Duodenal mucosa (tissue), 2 donors: ENCODE measurements at regions not wholly inside any gene's neighbourhood (a gene's known extent, or its start where the extent isn't known, plus 50 kb on each side); places are given as distances from the start of the nearest gene placed in this dataset.

Experiments
- H3K27ac ChIP-seq: one replicate; pipeline ENCODE4 v1.7.0; 2013; ENCODE audit warnings: low read depth, low read length
- H3K27me3 ChIP-seq, 2 donors: one replicate each; pipeline ENCODE4 v1.7.0; 2013; ENCODE audit warnings: low read length in 2 of 2, control low read depth in 1 of 2; ENCODE audit not compliant: insufficient read depth in 2 of 2, control insufficient read depth in 1 of 2
- H3K36me3 ChIP-seq, 2 donors: one replicate each; pipeline ENCODE4 v1.7.0; 2013; ENCODE audit warnings: low read length in 2 of 2, control low read depth in 1 of 2; ENCODE audit not compliant: insufficient read depth in 2 of 2, control insufficient read depth in 1 of 2
- H3K4me1 ChIP-seq, 2 donors: one replicate each; pipeline ENCODE4 v1.7.0; 2013; ENCODE audit warnings: low read length in 2 of 2, control low read depth in 1 of 2; ENCODE audit not compliant: insufficient read depth in 2 of 2, control insufficient read depth in 1 of 2
- H3K4me3 ChIP-seq, 2 donors: one replicate each; pipeline ENCODE4 v1.7.0; 2013; ENCODE audit warnings: low read length in 2 of 2, low read depth in 1 of 2
- H3K9ac ChIP-seq, 2 donors: one replicate each; pipeline ENCODE4 v1.7.0; 2013; ENCODE audit warnings: low read length in 2 of 2, low read depth in 1 of 2
- H3K9me3 ChIP-seq, 2 donors: one replicate each; pipeline ENCODE4 v1.7.0; 2013; ENCODE audit warnings: low read length in 2 of 2, control low read depth in 1 of 2; ENCODE audit not compliant: control insufficient read depth in 1 of 2

- H3K4me1 ChIP-seq: peaks cover 0 to 3% of the 10 kb centered on the region in 2 donors
- H3K9me3 ChIP-seq: no peaks in the 10 kb centered on the region
- H3K36me3 ChIP-seq: no peaks in the 10 kb centered on the region
- H3K27me3 ChIP-seq: peaks cover 0 to 4% of the 10 kb centered on the region in 2 donors
- no peak overlapping the region for H3K27ac ChIP-seq
- no peak overlapping the region for H3K4me3 ChIP-seq
- no peak overlapping the region for H3K9ac ChIP-seq
These were observed 229.7 kb upstream of the SPRED2 start for GRCh38 chr2:65661980-65662653.

- Histone ChIP-seq H3K27ac (no peak overlapping the region), H3K4me3 (no peak overlapping the region), H3K9me3 (no peaks in the 10 kb centered on the region), H3K36me3 (no peaks in the 10 kb centered on the region), H3K4me1 (peaks cover 0 to 3% of the 10 kb centered on the region in 2 donors), H3K9ac (no peak overlapping the region), H3K27me3 (peaks cover 0 to 4% of the 10 kb centered on the region in 2 donors)
These were observed 227.9 kb upstream of the SPRED2 start for GRCh38 chr2:65660340-65660739.

DNA sequence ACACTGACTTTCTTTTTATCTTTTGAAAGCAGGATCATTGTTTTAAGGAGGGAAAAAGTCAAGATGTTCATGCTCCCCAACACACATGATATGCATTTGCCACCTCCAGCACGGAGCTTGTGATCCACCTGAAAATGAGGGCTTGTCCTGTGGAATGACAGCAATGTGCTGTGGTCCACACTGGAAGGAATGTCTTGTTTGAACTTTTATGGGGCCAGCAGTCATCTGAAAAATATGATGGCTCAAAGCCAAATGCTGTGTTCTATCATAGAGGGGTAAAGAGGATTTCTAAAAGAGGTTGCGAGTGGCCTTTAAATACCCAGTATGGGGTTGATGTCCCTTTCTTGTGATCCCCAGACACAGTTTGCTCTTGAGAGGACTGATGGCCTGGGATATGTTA is 226.5 kb upstream of the SPRED2 start:
- Histone ChIP-seq H3K36me3 (no peaks in the 10 kb centered on the region), H3K9me3 (no peaks in the 10 kb centered on the region), H3K27me3 (peaks cover 0 to 4% of the 10 kb centered on the region in 2 donors), H3K4me1 (peaks cover 0 to 3% of the 10 kb centered on the region in 2 donors), H3K27ac (no peak overlapping the region), H3K4me3 (no peak overlapping the region), H3K9ac (no peak overlapping the region)

DNA sequence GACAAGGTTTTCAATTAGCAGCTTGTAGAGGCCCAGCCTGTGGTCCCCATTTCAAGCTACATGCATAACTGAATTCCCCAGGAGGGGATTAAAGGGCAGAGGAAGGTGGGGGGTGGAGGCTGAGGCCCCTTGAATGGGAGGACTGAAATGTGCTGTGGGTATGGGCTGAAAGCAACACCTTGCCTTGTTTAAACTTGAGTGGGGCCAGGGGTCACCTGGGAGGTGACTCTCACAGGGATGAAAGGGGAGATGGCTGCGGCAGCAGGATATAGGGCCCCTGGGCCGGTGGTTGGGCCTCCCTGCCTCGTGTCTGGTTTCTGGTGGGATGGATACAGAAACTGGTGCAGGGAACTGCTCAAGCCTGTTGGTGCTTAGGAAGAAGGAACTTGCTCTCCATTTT is 225.9 kb upstream of the SPRED2 start:
- H3K27me3 ChIP-seq: peaks cover 0 to 4% of the 10 kb centered on the region in 2 donors
- H3K27ac ChIP-seq: no peak overlapping the region
- no peak overlapping the region for H3K9ac ChIP-seq
- peaks cover 0 to 3% of the 10 kb centered on the region in 2 donors for H3K4me1 ChIP-seq
- H3K9me3 ChIP-seq: no peaks in the 10 kb centered on the region
- H3K36me3 ChIP-seq: no peaks in the 10 kb centered on the region
- H3K4me3 ChIP-seq: no peak overlapping the region

- H3K27ac ChIP-seq: no peak overlapping the region
- no peaks in the 10 kb centered on the region for H3K9me3 ChIP-seq
- no peaks in the 10 kb centered on the region for H3K36me3 ChIP-seq
- no peak overlapping the region for H3K4me3 ChIP-seq
- H3K4me1 ChIP-seq: no peaks in the 10 kb centered on the region
- H3K9ac ChIP-seq: no peak overlapping the region
- H3K27me3 ChIP-seq: peaks cover 0 to 4% of the 10 kb centered on the region in 2 donors
These were observed 223.8 kb upstream of the SPRED2 start for GRCh38 chr2:65656160-65656718.

DNA sequence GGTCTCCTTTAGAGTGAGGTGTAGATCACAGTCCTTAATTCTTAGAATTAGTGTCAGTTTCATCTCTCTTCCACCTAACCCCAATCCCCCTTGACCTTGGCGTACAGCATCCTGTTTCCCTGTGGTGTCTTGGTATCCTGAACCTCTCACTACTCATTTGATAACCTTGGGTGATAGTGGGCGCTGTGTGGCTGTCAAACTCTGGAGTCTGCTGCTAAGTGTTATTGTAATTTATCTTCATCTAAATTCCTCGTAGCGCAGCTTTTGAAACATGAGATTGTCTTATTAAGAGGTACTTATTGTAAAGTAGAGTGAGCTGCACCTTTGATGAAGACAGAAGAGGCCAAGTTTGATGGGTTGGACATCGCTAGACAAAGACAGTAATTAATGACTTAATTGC is 222.6 kb upstream of the SPRED2 start:
- Histone ChIP-seq H3K36me3 (no peaks in the 10 kb centered on the region), H3K27me3 (no peaks in the 10 kb centered on the region), H3K9me3 (no peaks in the 10 kb centered on the region), H3K27ac (no peak overlapping the region), H3K4me3 (no peak overlapping the region), H3K4me1 (no peaks in the 10 kb centered on the region), H3K9ac (no peak overlapping the region)

DNA sequence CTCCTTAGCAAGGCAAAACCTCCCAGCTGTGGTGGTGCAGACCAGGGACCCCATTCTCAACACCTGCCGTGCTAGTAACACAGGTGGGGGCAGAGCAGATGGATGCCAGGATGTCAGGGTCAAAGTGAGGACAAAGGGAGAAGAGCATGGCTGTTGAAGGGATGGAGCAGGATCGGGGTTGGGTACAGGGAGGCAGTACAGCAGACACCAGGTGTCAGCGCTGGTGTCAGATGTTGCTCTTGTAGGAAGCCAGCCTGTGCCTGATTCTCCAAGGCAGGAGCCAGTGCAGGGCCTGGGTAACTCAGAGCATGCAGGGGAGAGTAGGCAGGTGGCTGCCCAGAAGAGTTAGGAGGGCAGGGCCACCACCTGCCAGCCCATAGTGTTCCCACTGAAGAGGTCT is 222.1 kb upstream of the SPRED2 start:
- Histone ChIP-seq H3K9ac (no peak overlapping the region), H3K9me3 (no peaks in the 10 kb centered on the region), H3K27me3 (peaks cover 0 to under 1% of the 10 kb centered on the region in 2 donors), H3K4me1 (no peaks in the 10 kb centered on the region), H3K36me3 (no peaks in the 10 kb centered on the region), H3K27ac (no peak overlapping the region), H3K4me3 (no peak overlapping the region)

DNA sequence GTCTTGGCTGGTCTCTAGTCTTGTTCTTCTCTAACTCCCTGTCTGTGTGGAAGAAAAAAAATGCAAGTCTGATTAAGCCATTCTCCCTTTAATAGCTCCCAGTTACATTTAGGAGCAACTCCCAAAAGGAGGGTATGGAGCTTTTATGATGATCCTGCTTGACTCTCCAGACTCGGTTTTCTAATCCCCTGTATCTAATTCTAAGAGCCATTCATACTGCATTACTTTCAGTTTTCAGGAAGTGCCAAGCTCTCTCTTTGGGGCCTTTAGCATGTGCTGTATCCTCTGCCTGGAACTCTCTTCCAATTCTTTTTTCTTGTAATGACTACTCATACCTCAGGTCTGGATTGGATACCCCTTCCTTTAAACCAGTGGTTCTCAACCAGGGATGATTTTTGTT is 219.7 kb upstream of the SPRED2 start:
- H3K9me3 ChIP-seq: no peaks in the 10 kb centered on the region
- H3K36me3 ChIP-seq: no peaks in the 10 kb centered on the region
- peaks cover 0 to 5% of the 10 kb centered on the region in 2 donors for H3K27me3 ChIP-seq
- H3K4me1 ChIP-seq: no peaks in the 10 kb centered on the region
- H3K9ac ChIP-seq: no peak overlapping the region
- H3K4me3 ChIP-seq: no peak overlapping the region
- H3K27ac ChIP-seq: no peak overlapping the region

GRCh38 chr2:65649811-65650589 is 217.6 kb upstream of the SPRED2 start:
- Histone ChIP-seq H3K4me3 (no peak overlapping the region), H3K4me1 (no peaks in the 10 kb centered on the region)

DNA sequence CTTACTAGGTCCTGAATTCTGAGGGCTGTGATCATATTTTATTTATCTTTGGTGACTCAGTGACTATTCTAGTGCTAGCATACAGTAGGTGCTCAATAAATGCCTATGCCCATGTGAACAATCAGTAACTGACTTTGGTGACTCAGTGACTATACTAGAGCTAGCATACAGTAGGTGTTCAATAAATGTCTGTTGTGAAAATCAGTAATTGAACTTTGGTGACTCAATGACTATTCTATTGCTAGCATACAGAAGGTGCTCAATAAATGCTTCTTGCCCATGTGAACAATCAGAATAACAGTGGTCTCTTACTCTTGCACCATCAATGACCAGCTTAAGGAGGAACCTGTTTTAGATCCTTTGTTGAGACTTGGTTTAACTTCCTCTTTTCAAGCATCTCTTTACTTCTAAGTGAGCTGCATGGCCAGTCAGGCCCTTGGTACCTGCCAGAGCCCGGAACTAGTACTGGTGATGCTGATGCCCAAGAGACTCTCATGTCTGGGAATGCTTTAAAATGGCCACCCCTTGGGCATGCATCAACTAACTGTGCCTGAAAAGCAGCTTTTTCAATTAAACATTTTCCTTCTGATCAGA is 214.9 kb upstream of the SPRED2 start:
- no peaks in the 10 kb centered on the region for H3K9me3 ChIP-seq
- H3K9ac ChIP-seq: no peak overlapping the region
- no peaks in the 10 kb centered on the region for H3K4me1 ChIP-seq
- no peak overlapping the region for H3K27ac ChIP-seq
- no peaks in the 10 kb centered on the region for H3K36me3 ChIP-seq
- no peak overlapping the region for H3K4me3 ChIP-seq
- peaks cover 0 to 5% of the 10 kb centered on the region in 2 donors for H3K27me3 ChIP-seq

More at GRCh38 chr2:65649811-65650589, 217.6 kb upstream of the SPRED2 start:
- Histone ChIP-seq H3K36me3 (no peaks in the 10 kb centered on the region), H3K27ac (no peak overlapping the region), H3K9ac (no peak overlapping the region), H3K27me3 (peaks cover 0 to 5% of the 10 kb centered on the region in 2 donors), H3K9me3 (no peaks in the 10 kb centered on the region)
